Fibroblast of mammary gland (primary cell): ENCODE measurements at regions not wholly inside any gene's neighbourhood (a gene's known extent, or its start where the extent isn't known, plus 50 kb on each side); places are given as distances from the start of the nearest gene placed in this dataset.

Experiments
- DNase-seq: peaks from one replicate; pipeline ENCODE4 v3.0.0-alpha.2; 2010; ENCODE audit warnings: low read depth
- H3K4me3 ChIP-seq: 2 replicates; pipeline ENCODE4 v1.5.1; 2011; ENCODE audit warnings: low read depth, mild to moderate bottlenecking, low read length, moderate library complexity; ENCODE audit not compliant: control insufficient read depth
- TF ChIP-seq, protein P1 (sequence below): conservative IDR thresholded peaks from 2 replicates; pipeline ENCODE4 v1.5.1; 2011; ENCODE audit warnings: low read depth, low read length, inconsistent platforms; ENCODE audit not compliant: control insufficient read depth, insufficient read depth

DNA sequence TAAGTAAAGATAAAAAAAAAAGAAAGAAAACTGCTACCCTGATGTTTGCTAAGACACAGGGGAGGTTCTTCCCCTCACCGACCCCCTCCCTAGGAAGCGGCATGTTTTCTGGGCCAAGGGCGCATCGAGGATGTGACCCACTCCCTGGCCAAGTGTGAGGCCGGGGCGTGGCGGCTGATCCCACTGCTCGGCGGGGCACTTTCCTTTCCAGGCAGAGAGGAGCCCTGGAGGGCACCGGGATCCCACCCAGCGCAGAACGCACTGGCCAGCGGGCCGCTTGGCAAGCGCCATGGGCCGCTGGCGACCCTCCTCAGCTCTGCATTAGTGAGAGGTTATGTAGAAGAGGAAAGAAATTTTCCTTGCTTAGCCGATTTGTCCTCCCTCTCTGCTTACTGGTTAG, 93.4 kb downstream of the ZNF736 start:
- no peak overlapping the region for H3K4me3 ChIP-seq
- TF ChIP-seq, protein P1, sequence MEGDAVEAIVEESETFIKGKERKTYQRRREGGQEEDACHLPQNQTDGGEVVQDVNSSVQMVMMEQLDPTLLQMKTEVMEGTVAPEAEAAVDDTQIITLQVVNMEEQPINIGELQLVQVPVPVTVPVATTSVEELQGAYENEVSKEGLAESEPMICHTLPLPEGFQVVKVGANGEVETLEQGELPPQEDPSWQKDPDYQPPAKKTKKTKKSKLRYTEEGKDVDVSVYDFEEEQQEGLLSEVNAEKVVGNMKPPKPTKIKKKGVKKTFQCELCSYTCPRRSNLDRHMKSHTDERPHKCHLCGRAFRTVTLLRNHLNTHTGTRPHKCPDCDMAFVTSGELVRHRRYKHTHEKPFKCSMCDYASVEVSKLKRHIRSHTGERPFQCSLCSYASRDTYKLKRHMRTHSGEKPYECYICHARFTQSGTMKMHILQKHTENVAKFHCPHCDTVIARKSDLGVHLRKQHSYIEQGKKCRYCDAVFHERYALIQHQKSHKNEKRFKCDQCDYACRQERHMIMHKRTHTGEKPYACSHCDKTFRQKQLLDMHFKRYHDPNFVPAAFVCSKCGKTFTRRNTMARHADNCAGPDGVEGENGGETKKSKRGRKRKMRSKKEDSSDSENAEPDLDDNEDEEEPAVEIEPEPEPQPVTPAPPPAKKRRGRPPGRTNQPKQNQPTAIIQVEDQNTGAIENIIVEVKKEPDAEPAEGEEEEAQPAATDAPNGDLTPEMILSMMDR, result no peak

More for the DNA sequence above, 93.4 kb downstream of the ZNF736 start:
- DNase-seq, result no peak
